HG03066 (cell line): ENCODE measurements at regions not wholly inside any gene's neighbourhood (a gene's known extent, or its start where the extent isn't known, plus 50 kb on each side); places are given as distances from the start of the nearest gene placed in this dataset.
"Not testable (repeated sequence)": the region's sequence is repeated elsewhere in the genome, so short reads cannot be mapped to it uniquely, and the experiment has no call there.

Source experiments
- ATAC-seq: cut with Tn5 transposase; IDR thresholded peaks from one replicate; pipeline ENCODE4 v1.9.1; 2021; ENCODE audit warnings: low read depth; ENCODE audit not compliant: unreplicated experiment

- ATAC-seq = no peak
These were observed 150.5 kb upstream of the XPO1 start for GRCh38 chr2:61688369-61689334.

- no peak for ATAC-seq
These were observed 140.9 kb upstream of the XPO1 start for GRCh38 chr2:61679096-61679495.

- ATAC-seq = no peak
These were observed 139.8 kb upstream of the XPO1 start for GRCh38 chr2:61677942-61678341.

GRCh38 chr2:61677306-61677705, 139.2 kb upstream of the XPO1 start:
- ATAC-seq = no peak

- ATAC-seq = no peak
These were observed 137.0 kb upstream of the XPO1 start for GRCh38 chr2:61675204-61675603.

GRCh38 chr2:61671561-61672315, 133.6 kb upstream of the XPO1 start:
- ATAC-seq = no peak

GRCh38 chr2:61670591-61671501, 132.7 kb upstream of the XPO1 start:
- ATAC-seq = peak; percentile 62

GRCh38 chr2:61664190-61664589, 126.0 kb upstream of the XPO1 start:
- ATAC-seq = no peak

GRCh38 chr2:61662990-61663389, 124.8 kb upstream of the XPO1 start:
- ATAC-seq = no peak

- no peak for ATAC-seq
These were observed 122.6 kb upstream of the XPO1 start for GRCh38 chr2:61660511-61661388.

GRCh38 chr2:61658841-61659780, 121.0 kb upstream of the XPO1 start:
- ATAC-seq = no peak

GRCh38 chr2:61649946-61650345, 111.8 kb upstream of the XPO1 start:
- not testable (repeated sequence) for ATAC-seq

GRCh38 chr2:61649021-61649420, 110.9 kb upstream of the XPO1 start:
- no peak for ATAC-seq

GRCh38 chr2:61647044-61647443, 108.9 kb upstream of the XPO1 start:
- ATAC-seq = no peak

- no peak for ATAC-seq
These were observed 107.8 kb upstream of the XPO1 start for GRCh38 chr2:61645911-61646310.

- ATAC-seq = not testable (repeated sequence)
These were observed 105.0 kb upstream of the XPO1 start for GRCh38 chr2:61643153-61643552.

GRCh38 chr2:61640406-61640805, 102.2 kb upstream of the XPO1 start:
- no peak for ATAC-seq

GRCh38 chr2:61639721-61640120, 101.6 kb upstream of the XPO1 start:
- no peak for ATAC-seq

GRCh38 chr2:61636686-61637085, 98.5 kb upstream of the XPO1 start:
- ATAC-seq = no peak
